ENCODE measurements at regions not wholly inside any gene's neighbourhood (a gene's known extent, or its start where the extent isn't known, plus 50 kb on each side); places are given as distances from the start of the nearest gene placed in this dataset.

- no peak for TF ChIP-seq ZNF274 (IDR thresholded peaks at IDR 0.05; ENCODE audit: low read depth, low read length)
- H3K4me3 ChIP-seq (ENCODE audit: low read length), result no peak overlapping the region
These were observed 180.4 kb upstream of the GALNT2 start for GRCh38 chr1:229886636-229887035.

GRCh38 chr1:229887043-229887822 lies 179.8 kb upstream of the GALNT2 start:
- no peak overlapping the region for H3K4me3 ChIP-seq (ENCODE audit: low read length)
- no peak for TF ChIP-seq ZNF274 (IDR thresholded peaks at IDR 0.05; ENCODE audit: low read depth, low read length)

GRCh38 chr1:229888157-229888556 lies 178.9 kb upstream of the GALNT2 start:
- H3K4me3 ChIP-seq (ENCODE audit: low read length), result no peak overlapping the region
- TF ChIP-seq ZNF274 (IDR thresholded peaks at IDR 0.05; ENCODE audit: low read depth, low read length), result no peak

GRCh38 chr1:229888561-229889001 lies 178.5 kb upstream of the GALNT2 start:
- no peak overlapping the region for H3K4me3 ChIP-seq (ENCODE audit: low read length)
- no peak for TF ChIP-seq ZNF274 (IDR thresholded peaks at IDR 0.05; ENCODE audit: low read depth, low read length)

- no peak overlapping the region for H3K4me3 ChIP-seq (ENCODE audit: low read length)
- TF ChIP-seq ZNF274 (IDR thresholded peaks at IDR 0.05; ENCODE audit: low read depth, low read length), result no peak
These were observed 178.0 kb upstream of the GALNT2 start for GRCh38 chr1:229889031-229889517.

GRCh38 chr1:229891227-229891626 lies 175.8 kb upstream of the GALNT2 start:
- no peak for TF ChIP-seq ZNF274 (IDR thresholded peaks at IDR 0.05; ENCODE audit: low read depth, low read length)

GRCh38 chr1:229892515-229893117 lies 174.4 kb upstream of the GALNT2 start:
- no peak for TF ChIP-seq ZNF274 (IDR thresholded peaks at IDR 0.05; ENCODE audit: low read depth, low read length)
- H3K4me3 ChIP-seq (ENCODE audit: low read length), result no peak overlapping the region

More at GRCh38 chr1:229891227-229891626, 175.8 kb upstream of the GALNT2 start:
- H3K4me3 ChIP-seq (ENCODE audit: low read length), result no peak overlapping the region

- no peak overlapping the region for H3K4me3 ChIP-seq (ENCODE audit: low read length)
- TF ChIP-seq ZNF274 (IDR thresholded peaks at IDR 0.05; ENCODE audit: low read depth, low read length), result no peak
These were observed 173.1 kb upstream of the GALNT2 start for GRCh38 chr1:229893762-229894444.

- TF ChIP-seq ZNF274 (IDR thresholded peaks at IDR 0.05; ENCODE audit: low read depth, low read length), result no peak
- H3K4me3 ChIP-seq (ENCODE audit: low read length), result no peak overlapping the region
These were observed 172.5 kb upstream of the GALNT2 start for GRCh38 chr1:229894532-229894931.

- TF ChIP-seq ZNF274 (IDR thresholded peaks at IDR 0.05; ENCODE audit: low read depth, low read length), result no peak
- no peak overlapping the region for H3K4me3 ChIP-seq (ENCODE audit: low read length)
These were observed 171.4 kb upstream of the GALNT2 start for GRCh38 chr1:229895605-229896004.

- H3K4me3 ChIP-seq (ENCODE audit: low read length), result no peak overlapping the region
- TF ChIP-seq ZNF274 (IDR thresholded peaks at IDR 0.05; ENCODE audit: low read depth, low read length), result no peak
These were observed 170.7 kb upstream of the GALNT2 start for GRCh38 chr1:229896306-229896705.

GRCh38 chr1:229896861-229897260 lies 170.2 kb upstream of the GALNT2 start:
- TF ChIP-seq ZNF274 (IDR thresholded peaks at IDR 0.05; ENCODE audit: low read depth, low read length), result no peak

GRCh38 chr1:229897501-229897900 lies 169.5 kb upstream of the GALNT2 start:
- no peak for TF ChIP-seq ZNF274 (IDR thresholded peaks at IDR 0.05; ENCODE audit: low read depth, low read length)
- H3K4me3 ChIP-seq (ENCODE audit: low read length), result no peak overlapping the region

More at GRCh38 chr1:229896861-229897260, 170.2 kb upstream of the GALNT2 start:
- no peak overlapping the region for H3K4me3 ChIP-seq (ENCODE audit: low read length)

GRCh38 chr1:229900220-229900619 lies 166.8 kb upstream of the GALNT2 start:
- no peak for TF ChIP-seq ZNF274 (IDR thresholded peaks at IDR 0.05; ENCODE audit: low read depth, low read length)
- no peak overlapping the region for H3K4me3 ChIP-seq (ENCODE audit: low read length)
